ENCODE measurements at regions not wholly inside any gene's neighbourhood (a gene's known extent, or its start where the extent isn't known, plus 50 kb on each side); places are given as distances from the start of the nearest gene placed in this dataset.

DNA sequence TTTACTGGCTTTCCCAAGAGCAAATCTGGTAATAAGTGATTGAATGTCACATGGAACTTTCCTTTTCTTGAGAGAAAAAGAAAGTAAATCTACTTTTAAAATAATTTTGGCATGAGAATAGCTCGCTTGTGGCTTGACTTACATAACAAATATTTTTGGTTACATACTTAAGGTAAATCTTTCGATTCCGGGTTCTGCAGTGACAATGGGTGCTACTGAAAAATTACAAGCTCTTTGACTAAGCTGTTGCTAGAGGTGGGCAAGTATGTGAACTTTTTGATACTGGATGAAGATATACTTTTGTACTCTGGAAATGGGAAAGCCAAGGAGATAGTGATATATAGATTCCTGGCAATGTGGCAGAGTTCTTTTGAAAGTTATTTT, 51.9 kb upstream of the OTOL1 start:
- TF ChIP-seq, protein P1, sequence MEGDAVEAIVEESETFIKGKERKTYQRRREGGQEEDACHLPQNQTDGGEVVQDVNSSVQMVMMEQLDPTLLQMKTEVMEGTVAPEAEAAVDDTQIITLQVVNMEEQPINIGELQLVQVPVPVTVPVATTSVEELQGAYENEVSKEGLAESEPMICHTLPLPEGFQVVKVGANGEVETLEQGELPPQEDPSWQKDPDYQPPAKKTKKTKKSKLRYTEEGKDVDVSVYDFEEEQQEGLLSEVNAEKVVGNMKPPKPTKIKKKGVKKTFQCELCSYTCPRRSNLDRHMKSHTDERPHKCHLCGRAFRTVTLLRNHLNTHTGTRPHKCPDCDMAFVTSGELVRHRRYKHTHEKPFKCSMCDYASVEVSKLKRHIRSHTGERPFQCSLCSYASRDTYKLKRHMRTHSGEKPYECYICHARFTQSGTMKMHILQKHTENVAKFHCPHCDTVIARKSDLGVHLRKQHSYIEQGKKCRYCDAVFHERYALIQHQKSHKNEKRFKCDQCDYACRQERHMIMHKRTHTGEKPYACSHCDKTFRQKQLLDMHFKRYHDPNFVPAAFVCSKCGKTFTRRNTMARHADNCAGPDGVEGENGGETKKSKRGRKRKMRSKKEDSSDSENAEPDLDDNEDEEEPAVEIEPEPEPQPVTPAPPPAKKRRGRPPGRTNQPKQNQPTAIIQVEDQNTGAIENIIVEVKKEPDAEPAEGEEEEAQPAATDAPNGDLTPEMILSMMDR (IDR thresholded peaks at IDR 0.05; ENCODE audit: low read length): no peak
- no peak for TF ChIP-seq EZH2 (IDR thresholded peaks at IDR 0.05; ENCODE audit: borderline replicate concordance, low read length)

Measured in OCI-LY1 (cell line).